GM18951 (cell line): ENCODE measurements at regions not wholly inside any gene's neighbourhood (a gene's known extent, or its start where the extent isn't known, plus 50 kb on each side); places are given as distances from the start of the nearest gene placed in this dataset.
"Not testable (repeated sequence)": the region's sequence is repeated elsewhere in the genome, so short reads cannot be mapped to it uniquely, and the experiment has no call there.

Source experiments
- POLR2A ChIP-seq: IDR thresholded peaks from 4 replicates; pipeline ENCODE4 v1.6.1; 2011; ENCODE audit warnings: mild to moderate bottlenecking; ENCODE audit not compliant: insufficient read length, insufficient read depth; ENCODE audit errors: extremely low read depth
- in situ Hi-C: fragments of 300-500 bp; cut with MboI; formaldehyde crosslinking; loops from one replicate; pipeline ENCODE4 v1.12.0; 2022; ENCODE audit warnings: low sequenced_read_pairs, mixed read lengths, inconsistent platforms; ENCODE audit not compliant: unreplicated experiment

GRCh38 chrX:1111601-1112300, 100.7 kb downstream of the CRLF2 start:
- no peak for TF ChIP-seq POLR2A
- in situ Hi-C loops, result no loop called here

GRCh38 chrX:1109580-1110119, 102.8 kb downstream of the CRLF2 start:
- in situ Hi-C loops, result no loop called here

GRCh38 chrX:1108501-1109445, 103.7 kb downstream of the CRLF2 start:
- no peak for TF ChIP-seq POLR2A
- in situ Hi-C loops, result no loop called here

More at GRCh38 chrX:1109580-1110119, 102.8 kb downstream of the CRLF2 start:
- no peak for TF ChIP-seq POLR2A

- no peak for TF ChIP-seq POLR2A
- in situ Hi-C loops, result no loop called here
Measured at GRCh38 chrX:1106478-1107210, 105.8 kb downstream of the CRLF2 start.

GRCh38 chrX:1105671-1106419, 106.6 kb downstream of the CRLF2 start:
- in situ Hi-C loops, result no loop called here
- TF ChIP-seq POLR2A, result no peak

- in situ Hi-C loops, result not testable (repeated sequence)
Measured at GRCh38 chrX:1105031-1105430, 107.4 kb downstream of the CRLF2 start.

- TF ChIP-seq POLR2A, result no peak
- in situ Hi-C loops, result no loop called here
Measured at GRCh38 chrX:1103360-1103759, 109.1 kb downstream of the CRLF2 start.

- no peak for TF ChIP-seq POLR2A
- in situ Hi-C loops, result no loop called here
Measured at GRCh38 chrX:1102786-1103185, 109.7 kb downstream of the CRLF2 start.

GRCh38 chrX:1102221-1102620, 110.2 kb downstream of the CRLF2 start:
- in situ Hi-C loops, result not testable (repeated sequence)

- no peak for TF ChIP-seq POLR2A
- in situ Hi-C loops, result no loop called here
Measured at GRCh38 chrX:1099146-1099770, 113.2 kb downstream of the CRLF2 start.

- no peak for TF ChIP-seq POLR2A
- in situ Hi-C loops, result no loop called here
Measured at GRCh38 chrX:1097328-1097727, 115.1 kb downstream of the CRLF2 start.
